ENCODE measurements at regions not wholly inside any gene's neighbourhood (a gene's known extent, or its start where the extent isn't known, plus 50 kb on each side); places are given as distances from the start of the nearest gene placed in this dataset.

GRCh38 chr3:67863869-67864268, 209.5 kb upstream of the SUCLG2 start:
- no peak overlapping the region for H3K4me3 ChIP-seq (ENCODE audit: control insufficient read depth, low read depth, low read length)
- DNase-seq (ENCODE audit: low read depth), result no peak
- TF ChIP-seq CTCF (IDR thresholded peaks at IDR 0.05; ENCODE audit: control insufficient read depth, insufficient read depth, low read depth, low read length, missing control alignments), result peak; percentile 6

DNA sequence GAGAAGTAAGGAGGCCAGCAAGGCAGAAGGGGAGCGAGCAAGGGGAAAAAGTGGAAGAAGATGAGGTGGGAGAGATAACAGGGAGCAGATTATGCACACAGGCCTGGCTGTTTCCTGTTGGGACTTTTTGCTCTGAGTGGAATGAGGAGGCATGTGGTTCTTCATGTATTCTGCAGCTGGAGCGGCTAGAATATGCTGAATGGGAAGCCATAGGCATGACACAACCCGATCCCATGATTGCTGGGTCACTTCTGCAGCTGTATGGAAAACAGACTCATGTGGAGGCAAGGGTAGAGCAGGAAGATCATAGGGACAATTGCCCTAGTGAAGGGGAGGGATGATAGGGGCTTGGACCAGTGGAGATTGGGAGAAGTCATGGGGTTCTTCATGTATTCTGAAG, 206.0 kb upstream of the SUCLG2 start:
- no peak for TF ChIP-seq CTCF (IDR thresholded peaks at IDR 0.05; ENCODE audit: control insufficient read depth, insufficient read depth, low read depth, low read length, missing control alignments)
- no peak for DNase-seq (ENCODE audit: low read depth)
- H3K4me3 ChIP-seq (ENCODE audit: control insufficient read depth, low read depth, low read length), result no peak overlapping the region

GRCh38 chr3:67858492-67858891, 204.1 kb upstream of the SUCLG2 start:
- TF ChIP-seq CTCF (IDR thresholded peaks at IDR 0.05; ENCODE audit: control insufficient read depth, insufficient read depth, low read depth, low read length, missing control alignments), result no peak
- DNase-seq (ENCODE audit: low read depth), result no peak

GRCh38 chr3:67856718-67857117, 202.3 kb upstream of the SUCLG2 start:
- DNase-seq (ENCODE audit: low read depth), result no peak
- TF ChIP-seq CTCF (IDR thresholded peaks at IDR 0.05; ENCODE audit: control insufficient read depth, insufficient read depth, low read depth, low read length, missing control alignments), result no peak
- no peak overlapping the region for H3K4me3 ChIP-seq (ENCODE audit: control insufficient read depth, low read depth, low read length)

More at GRCh38 chr3:67858492-67858891, 204.1 kb upstream of the SUCLG2 start:
- no peak overlapping the region for H3K4me3 ChIP-seq (ENCODE audit: control insufficient read depth, low read depth, low read length)

DNA sequence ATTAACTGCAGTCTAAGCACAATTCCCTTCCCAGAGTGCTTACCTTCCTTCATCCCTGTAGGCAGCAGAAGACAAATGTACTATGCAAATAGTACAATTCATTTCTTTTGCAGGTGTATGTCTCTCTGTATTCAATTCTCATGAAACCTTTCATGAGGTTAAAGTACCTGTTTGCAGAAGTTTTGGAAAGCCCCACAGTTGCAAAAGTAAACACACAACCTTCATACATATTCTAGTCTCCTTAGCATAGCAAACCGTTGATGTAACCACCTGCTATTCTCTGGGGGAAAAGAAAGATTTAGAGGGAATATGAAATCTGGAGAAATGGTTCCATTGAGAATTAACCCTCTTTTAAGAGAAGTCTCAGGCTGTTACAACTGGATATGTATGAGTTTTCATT, 200.3 kb upstream of the SUCLG2 start:
- H3K4me3 ChIP-seq (ENCODE audit: control insufficient read depth, low read depth, low read length), result no peak overlapping the region
- no peak for DNase-seq (ENCODE audit: low read depth)
- TF ChIP-seq CTCF (IDR thresholded peaks at IDR 0.05; ENCODE audit: control insufficient read depth, insufficient read depth, low read depth, low read length, missing control alignments), result no peak

- no peak overlapping the region for H3K4me3 ChIP-seq (ENCODE audit: control insufficient read depth, low read depth, low read length)
- DNase-seq (ENCODE audit: low read depth), result no peak
- no peak for TF ChIP-seq CTCF (IDR thresholded peaks at IDR 0.05; ENCODE audit: control insufficient read depth, insufficient read depth, low read depth, low read length, missing control alignments)
These were observed 199.1 kb upstream of the SUCLG2 start for GRCh38 chr3:67853520-67853919.

DNA sequence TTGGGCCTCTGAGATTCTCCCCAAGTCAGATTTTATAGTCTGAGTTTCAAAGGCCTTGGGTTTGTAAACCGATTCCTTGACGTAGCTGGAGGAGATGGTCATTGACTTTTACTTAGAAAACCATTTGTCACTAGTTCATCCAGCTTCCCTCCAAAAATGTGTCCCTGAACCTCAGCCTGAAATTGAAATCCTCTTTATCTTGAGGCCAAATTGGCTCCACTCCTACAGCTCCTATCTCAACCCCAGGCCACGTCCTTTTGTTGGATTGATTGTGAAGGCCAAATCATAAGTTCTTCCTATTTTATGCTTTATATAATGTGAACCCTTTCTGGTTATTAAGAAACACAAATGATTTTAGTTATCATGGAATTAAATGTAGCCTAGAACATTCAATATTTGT, 193.9 kb upstream of the SUCLG2 start:
- no peak for TF ChIP-seq CTCF (IDR thresholded peaks at IDR 0.05; ENCODE audit: control insufficient read depth, insufficient read depth, low read depth, low read length, missing control alignments)
- no peak overlapping the region for H3K4me3 ChIP-seq (ENCODE audit: control insufficient read depth, low read depth, low read length)
- no peak for DNase-seq (ENCODE audit: low read depth)

Data from AG09309 (cell line).